H1 (cell line): ENCODE measurements at regions not wholly inside any gene's neighbourhood (a gene's known extent, or its start where the extent isn't known, plus 50 kb on each side); places are given as distances from the start of the nearest gene placed in this dataset.

ENCODE experiments used
- CTCF ChIA-PET: fragments of 300-600 bp; sonication (Branson Sonifier 250); formaldehyde crosslinking; loops from one replicate; lab custom pipeline; 2021; ENCODE audit not compliant: partially characterized antibody; lab: Charles Lee
- POLR2A ChIA-PET: fragments of 300-600 bp; sonication (Branson Sonifier 250); formaldehyde crosslinking; loops from one replicate; lab custom pipeline; 2021; ENCODE audit warnings: inconsistent platforms; ENCODE audit not compliant: partially characterized antibody; lab: Charles Lee
- DNase-seq, 2 experiments: peaks; one replicate each; pipeline versions ENCODE4 v3.0.0 to v3.0.0-alpha.2; 2010 to 2022; ENCODE audit warnings: low spot score in 2 of 2, low read depth in 1 of 2, mixed read lengths in 1 of 2
- FAIRE-seq: peaks from 2 replicates; lab custom pipeline; 2011; peaks lifted over from hg19 to GRCh38; lab: Jason Lieb, UNC
- H2AFZ ChIP-seq: 2 replicates; pipeline ENCODE4 v1.8.1; 2012; ENCODE audit warnings: low read length, inconsistent platforms
- H2AK5ac ChIP-seq: 2 replicates; pipeline ENCODE4 v1.6.1; 2013; ENCODE audit warnings: low read depth, low read length
- H2BK120ac ChIP-seq: replicated peaks from 2 replicates; pipeline ENCODE3; 2013; ENCODE audit warnings: low read depth, low read length, inconsistent platforms
- H2BK12ac ChIP-seq: 2 replicates; pipeline ENCODE4 v1.6.1; 2013; ENCODE audit warnings: low read depth, low read length
- H2BK15ac ChIP-seq: 2 replicates; pipeline ENCODE4 v1.6.1; 2013; ENCODE audit warnings: low read length
- H2BK20ac ChIP-seq: 2 replicates; pipeline ENCODE4 v1.6.1; 2013; ENCODE audit warnings: low read length
- H2BK5ac ChIP-seq: 2 replicates; pipeline ENCODE4 v1.6.1; 2013; ENCODE audit warnings: low read depth, low read length
- H3K14ac ChIP-seq: 2 replicates; pipeline ENCODE4 v1.6.1; 2013; ENCODE audit warnings: inconsistent platforms; ENCODE audit not compliant: insufficient read length
- H3K18ac ChIP-seq: 2 replicates; pipeline ENCODE4 v1.6.1; 2013; ENCODE audit warnings: low read length; ENCODE audit errors: extremely low read depth
- H3K23ac ChIP-seq: 2 replicates; pipeline ENCODE4 v1.6.1; 2013; ENCODE audit warnings: inconsistent platforms; ENCODE audit not compliant: insufficient read length
- H3K23me2 ChIP-seq: 2 replicates; pipeline ENCODE4 v1.6.1; 2013; ENCODE audit warnings: low read depth, low read length
- H3K27ac ChIP-seq: 2 replicates; pipeline ENCODE4 v1.6.1; 2011; ENCODE audit warnings: low read depth, low read length, inconsistent platforms
- H3K27me3 ChIP-seq, 4 experiments: replicated peaks in 1 of 4; 1 replicate in 1 of 4; 2 replicates in 3 of 4; pipeline versions ENCODE4 v1.6.1 to v1.8.1; 2011 to 2013; ENCODE audit warnings: low read length in 3 of 4, mild to moderate bottlenecking in 3 of 4, inconsistent platforms in 2 of 4, mixed read lengths in 2 of 4, moderate library complexity in 1 of 4; ENCODE audit not compliant: control insufficient read depth in 3 of 4, insufficient read depth in 3 of 4; ENCODE audit errors: extremely low read depth in 1 of 4
- H3K36me3 ChIP-seq, 4 experiments: 2 replicates each; pipeline versions ENCODE4 v1.6.1 to v1.8.1; 2011 to 2013; ENCODE audit warnings: mild to moderate bottlenecking in 4 of 4, low read length in 3 of 4, moderate library complexity in 2 of 4, control low read depth in 1 of 4, inconsistent platforms in 1 of 4; ENCODE audit not compliant: insufficient read depth in 4 of 4, control insufficient read depth in 2 of 4
- H3K4ac ChIP-seq: replicated peaks from 2 replicates; pipeline ENCODE3; 2013; ENCODE audit warnings: low read length, low read depth, mixed read lengths, inconsistent platforms; ENCODE audit not compliant: insufficient read length
- H3K4me1 ChIP-seq, 4 experiments: replicated peaks in 1 of 4; 1 replicate in 1 of 4; 2 replicates in 3 of 4; pipeline versions ENCODE4 v1.6.1 to v1.8.1; 2011 to 2013; ENCODE audit warnings: low read length in 3 of 4, inconsistent platforms in 2 of 4, mixed read lengths in 1 of 4; ENCODE audit not compliant: insufficient read depth in 4 of 4, control insufficient read depth in 3 of 4
- H3K4me2 ChIP-seq, 2 experiments: 2 replicates each; pipeline versions ENCODE4 v1.6.1 to v1.8.1; 2011 to 2013; ENCODE audit warnings: low read depth in 2 of 2, low read length in 2 of 2, control low read depth in 1 of 2, inconsistent platforms in 1 of 2, mild to moderate bottlenecking in 1 of 2; ENCODE audit not compliant: insufficient read depth in 1 of 2
- H3K4me3 ChIP-seq, 4 experiments: fragments of 200-600, 300-600 bp in 1 of 4; sonication (generic), shearing (Covaris generic), sonication (Bioruptor Twin) in 1 of 4; 2 replicates each; pipeline versions ENCODE4 v1.5.1 to v1.8.1; 2011 to 2016; ENCODE audit warnings: low read length in 4 of 4, low read depth in 3 of 4, control low read depth in 2 of 4, inconsistent platforms in 2 of 4, mild to moderate bottlenecking in 2 of 4, mixed read lengths in 1 of 4, moderate library complexity in 1 of 4; ENCODE audit not compliant: insufficient read depth in 2 of 4; ENCODE audit errors: extremely low read depth in 1 of 4
- H3K56ac ChIP-seq: replicated peaks from 2 replicates; pipeline ENCODE3; 2013; ENCODE audit warnings: low read depth, mild to moderate bottlenecking, mixed read lengths, low read length, inconsistent platforms; ENCODE audit not compliant: insufficient read length
- H3K79me1 ChIP-seq: 2 replicates; pipeline ENCODE4 v1.6.1; 2013; ENCODE audit warnings: low read depth, low read length, control low read depth
- H3K79me2 ChIP-seq, 2 experiments: 2 replicates each; pipeline versions ENCODE4 v1.6.1 to v1.8.1; 2012 to 2013; ENCODE audit warnings: low read length in 2 of 2, mild to moderate bottlenecking in 2 of 2, inconsistent platforms in 1 of 2; ENCODE audit not compliant: insufficient read depth in 2 of 2, control insufficient read depth in 1 of 2
- H3K9ac ChIP-seq, 4 experiments: replicated peaks in 1 of 4; 1 replicate in 1 of 4; 2 replicates in 3 of 4; pipeline versions ENCODE4 v1.6.1 to v1.8.1; 2011 to 2013; ENCODE audit warnings: low read depth in 3 of 4, low read length in 3 of 4, control low read depth in 2 of 4, mild to moderate bottlenecking in 2 of 4, moderate library complexity in 2 of 4, inconsistent platforms in 1 of 4; ENCODE audit errors: extremely low read depth in 1 of 4
- H3K9me3 ChIP-seq, 2 experiments: 2 replicates each; pipeline versions ENCODE4 v1.6.1 to v1.8.1; 2012 to 2013; ENCODE audit warnings: mild to moderate bottlenecking in 2 of 2, moderate library complexity in 2 of 2, control low read depth in 1 of 2, inconsistent platforms in 1 of 2, low read depth in 1 of 2, low read length in 1 of 2, mixed read lengths in 1 of 2; ENCODE audit not compliant: insufficient read depth in 2 of 2
- H4K20me1 ChIP-seq, 2 experiments: replicated peaks in 1 of 2; 2 replicates each; pipeline versions ENCODE3 to v1.8.1; 2011 to 2013; ENCODE audit warnings: inconsistent platforms in 2 of 2, low read length in 2 of 2, mild to moderate bottlenecking in 1 of 2; ENCODE audit not compliant: insufficient read depth in 2 of 2, control insufficient read depth in 1 of 2
- H4K5ac ChIP-seq: 2 replicates; pipeline ENCODE4 v1.6.1; 2013; ENCODE audit warnings: low read length, low read depth, mixed read lengths, inconsistent platforms; ENCODE audit not compliant: insufficient read length
- H4K8ac ChIP-seq: 2 replicates; pipeline ENCODE4 v1.8.0; 2013; ENCODE audit warnings: mild to moderate bottlenecking, moderate library complexity, low read length, inconsistent platforms; ENCODE audit not compliant: insufficient read depth; ENCODE audit errors: extremely low read depth
- H4K91ac ChIP-seq: replicated peaks from 2 replicates; pipeline ENCODE3; 2013; ENCODE audit warnings: low read length, mixed read lengths, inconsistent platforms; ENCODE audit not compliant: insufficient read length
- EGR1 ChIP-seq: IDR thresholded peaks from 2 replicates; pipeline ENCODE4 v1.6.1; 2011; ENCODE audit warnings: low read depth, low read length, borderline replicate concordance
- KDM4A ChIP-seq: IDR thresholded peaks from one replicate; pipeline ENCODE4 v1.7.1; 2012; ENCODE audit warnings: low read depth, mild to moderate bottlenecking, moderate library complexity, low read length, inconsistent platforms; ENCODE audit not compliant: severe bottlenecking
- RAD21 ChIP-seq, 2 experiments: IDR thresholded peaks in 1 of 2; conservative IDR thresholded peaks in 1 of 2; 2 replicates each; pipeline ENCODE4 v1.6.1; 2011; ENCODE audit warnings: low read depth in 2 of 2, low read length in 2 of 2, improper control_type of control experiment in 1 of 2, inconsistent platforms in 1 of 2, mild to moderate bottlenecking in 1 of 2, moderate library complexity in 1 of 2
- RNF2 ChIP-seq: fragments of 200-900, 300-1000 bp; sonication (generic); IDR thresholded peaks from 2 replicates; pipeline ENCODE4 v1.7.1; 2016; ENCODE audit warnings: borderline replicate concordance, low read depth, mild to moderate bottlenecking, antibody characterized with exemption, low read length; ENCODE audit not compliant: poor library complexity, severe bottlenecking; ENCODE audit errors: missing control alignments
- SIN3A ChIP-seq, 2 experiments: IDR thresholded peaks in 1 of 2; conservative IDR thresholded peaks in 1 of 2; 2 replicates each; pipeline ENCODE4 v1.6.1; 2011 to 2012; ENCODE audit warnings: low read length in 2 of 2, improper control_type of control experiment in 1 of 2, low read depth in 1 of 2, mild to moderate bottlenecking in 1 of 2
- SP1 ChIP-seq: IDR thresholded peaks from 2 replicates; pipeline ENCODE4 v1.6.1; 2011; ENCODE audit warnings: low read depth, low read length
- TCF12 ChIP-seq: IDR thresholded peaks from 2 replicates; pipeline ENCODE4 v1.6.1; 2011; ENCODE audit warnings: low read depth, mild to moderate bottlenecking, low read length
- WGBS, 2 experiments: shearing (Covaris generic) in 1 of 2; methylation state at CpG; one replicate each; pipeline versions ENCODE4 v1.1.6 to v1.1.7; 2013 to 2015; ENCODE audit warnings: low lambda C conversion rate in 2 of 2, mixed read lengths in 2 of 2, inconsistent platforms in 1 of 2, low coverage in 1 of 2, missing lambda C conversion rate in 1 of 2; ENCODE audit not compliant: insufficient replicate concordance in 2 of 2, insufficient coverage in 1 of 2, insufficient read length in 1 of 2; ENCODE audit errors: extremely low coverage in 1 of 2, missing lambda C conversion rate in 1 of 2; 5-methylcytosine and 5-hydroxymethylcytosine counted together
- TF ChIP-seq, protein P1 (sequence below): IDR thresholded peaks from 2 replicates; pipeline ENCODE4 v1.6.1; 2011; ENCODE audit warnings: low read length, improper control_type of control experiment
- TF ChIP-seq, protein P2 (sequence below), 3 experiments: IDR thresholded peaks; 1 replicate in 2 of 3; 2 replicates in 1 of 3; pipeline versions ENCODE4 v1.5.1 to v1.6.1; 2011; ENCODE audit warnings: low read length in 3 of 3, mild to moderate bottlenecking in 3 of 3, inconsistent platforms in 2 of 3, low read depth in 1 of 3, moderate library complexity in 1 of 3; ENCODE audit not compliant: insufficient read depth in 1 of 3; ENCODE audit errors: control extremely low read depth in 1 of 3

DNA sequence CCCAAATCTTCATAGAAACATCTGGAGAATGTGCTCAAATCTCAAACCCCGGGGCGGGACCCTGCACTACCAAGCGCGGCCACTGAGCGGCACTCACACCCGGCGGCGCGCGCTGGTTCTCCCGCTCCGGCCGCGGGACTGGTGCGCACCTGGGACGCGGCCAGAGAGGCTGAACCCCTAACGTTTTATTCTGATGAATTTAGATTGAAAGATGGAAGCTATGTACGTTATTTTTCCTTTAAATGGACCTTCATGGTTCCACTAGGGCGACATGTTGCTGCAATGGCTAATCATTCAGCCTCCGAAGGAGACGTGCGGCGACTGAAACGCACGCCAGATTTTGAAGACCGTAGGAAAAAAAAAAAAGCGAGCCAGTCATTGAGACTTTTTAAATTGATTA is 107.0 kb upstream of the INSIG1 start:
- no peaks in the 10 kb centered on the region; a peak in 1 of 7 replicates for H3K4me1 ChIP-seq
- FAIRE-seq = no peak
- CTCF ChIA-PET = interaction anchor here (0.9 to 3.2 kb wide), 26 partner anchors 9 to 277 kb away, joined by 3 to 22 read pairs (median 5); no protein-coding TSS in a partner anchor
- TF ChIP-seq, protein P1, sequence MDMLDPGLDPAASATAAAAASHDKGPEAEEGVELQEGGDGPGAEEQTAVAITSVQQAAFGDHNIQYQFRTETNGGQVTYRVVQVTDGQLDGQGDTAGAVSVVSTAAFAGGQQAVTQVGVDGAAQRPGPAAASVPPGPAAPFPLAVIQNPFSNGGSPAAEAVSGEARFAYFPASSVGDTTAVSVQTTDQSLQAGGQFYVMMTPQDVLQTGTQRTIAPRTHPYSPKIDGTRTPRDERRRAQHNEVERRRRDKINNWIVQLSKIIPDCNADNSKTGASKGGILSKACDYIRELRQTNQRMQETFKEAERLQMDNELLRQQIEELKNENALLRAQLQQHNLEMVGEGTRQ = no peak
- TF ChIP-seq SIN3A (conservative IDR thresholded peaks at IDR 0.05 in 1 of 2, IDR thresholded peaks at IDR 0.05 in 1 of 2; ENCODE audit: low read depth in 1 of 2, low read length in 2 of 2) = no peak
- TF ChIP-seq, protein P2, sequence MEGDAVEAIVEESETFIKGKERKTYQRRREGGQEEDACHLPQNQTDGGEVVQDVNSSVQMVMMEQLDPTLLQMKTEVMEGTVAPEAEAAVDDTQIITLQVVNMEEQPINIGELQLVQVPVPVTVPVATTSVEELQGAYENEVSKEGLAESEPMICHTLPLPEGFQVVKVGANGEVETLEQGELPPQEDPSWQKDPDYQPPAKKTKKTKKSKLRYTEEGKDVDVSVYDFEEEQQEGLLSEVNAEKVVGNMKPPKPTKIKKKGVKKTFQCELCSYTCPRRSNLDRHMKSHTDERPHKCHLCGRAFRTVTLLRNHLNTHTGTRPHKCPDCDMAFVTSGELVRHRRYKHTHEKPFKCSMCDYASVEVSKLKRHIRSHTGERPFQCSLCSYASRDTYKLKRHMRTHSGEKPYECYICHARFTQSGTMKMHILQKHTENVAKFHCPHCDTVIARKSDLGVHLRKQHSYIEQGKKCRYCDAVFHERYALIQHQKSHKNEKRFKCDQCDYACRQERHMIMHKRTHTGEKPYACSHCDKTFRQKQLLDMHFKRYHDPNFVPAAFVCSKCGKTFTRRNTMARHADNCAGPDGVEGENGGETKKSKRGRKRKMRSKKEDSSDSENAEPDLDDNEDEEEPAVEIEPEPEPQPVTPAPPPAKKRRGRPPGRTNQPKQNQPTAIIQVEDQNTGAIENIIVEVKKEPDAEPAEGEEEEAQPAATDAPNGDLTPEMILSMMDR (IDR thresholded peaks at IDR 0.05; ENCODE audit: control extremely low read depth in 1 of 3, insufficient read depth in 1 of 3, low read depth in 1 of 3, low read length in 3 of 3) = peak; percentile 73 to 86 (median 85)
- peak; percentile 79 to 93 for TF ChIP-seq RAD21 (IDR thresholded peaks at IDR 0.05 in 1 of 2, conservative IDR thresholded peaks at IDR 0.05 in 1 of 2; ENCODE audit: low read depth in 2 of 2, low read length in 2 of 2)
- no peak for TF ChIP-seq KDM4A
- TF ChIP-seq TCF12 = 0 out of 2 replicates have a peak, but pooled peaks have one; percentile 58
- no peak for TF ChIP-seq RNF2
- TF ChIP-seq EGR1 = no peak
- no peak for TF ChIP-seq SP1

More for the DNA sequence above, 107.0 kb upstream of the INSIG1 start:
- WGBS, 2 experiments = 26% methylated on average over 28 of the region's 28 CpGs; no CpG with 5 or more reads in 1 of the 2 experiments
- Histone ChIP-seq H3K56ac (no peak overlapping the region), H2BK120ac (no peak overlapping the region), H2AK5ac (no peak overlapping the region), H3K79me2 (no peaks in the 10 kb centered on the region), H3K23me2 (no peaks in the 10 kb centered on the region), H3K4me2 (0 out of 4 replicates have a peak overlapping the region, but pooled peaks of 1 of the 2 experiments have one; percentile 34), H3K4ac (no peak overlapping the region), H4K5ac (no peak overlapping the region), H3K27ac (no peak overlapping the region), H3K4me3 (peak overlapping the region in 1 of 4 experiments; percentile 33; a peak in 1 of 8 replicates), H2BK12ac (no peak overlapping the region), H3K9ac (no peak overlapping the region), H3K36me3 (no peaks in the 10 kb centered on the region), H3K27me3 (peaks cover 0 to 3% (median 0%) of the 10 kb centered on the region in 4 experiments; a peak in 1 of 7 replicates), H3K23ac (no peak overlapping the region), H4K20me1 (no peaks in the 10 kb centered on the region), H3K79me1 (no peaks in the 10 kb centered on the region), H3K14ac (no peak overlapping the region), H3K9me3 (peaks cover 14 to 20% of the 10 kb centered on the region in 2 experiments), H2BK15ac (no peak overlapping the region), H2BK20ac (no peak overlapping the region), H4K91ac (no peak overlapping the region), H2BK5ac (no peak overlapping the region), H3K18ac (no peak overlapping the region), H4K8ac (no peak overlapping the region), H2AFZ (no peak overlapping the region)
- POLR2A ChIA-PET = no interaction called here
- peak in 1 of 2 experiments; percentile 95 for DNase-seq
